NCI-H345 treated with DMSO at 0.1 percent for 48 hours (cell line): ENCODE measurements at regions not wholly inside any gene's neighbourhood (a gene's known extent, or its start where the extent isn't known, plus 50 kb on each side); places are given as distances from the start of the nearest gene placed in this dataset.

Experiments used
- DNase-seq: peaks from one replicate; lab custom pipeline; 2025; ENCODE audit not compliant: unreplicated experiment; lab: John Stamatoyannopoulos, UW

DNA sequence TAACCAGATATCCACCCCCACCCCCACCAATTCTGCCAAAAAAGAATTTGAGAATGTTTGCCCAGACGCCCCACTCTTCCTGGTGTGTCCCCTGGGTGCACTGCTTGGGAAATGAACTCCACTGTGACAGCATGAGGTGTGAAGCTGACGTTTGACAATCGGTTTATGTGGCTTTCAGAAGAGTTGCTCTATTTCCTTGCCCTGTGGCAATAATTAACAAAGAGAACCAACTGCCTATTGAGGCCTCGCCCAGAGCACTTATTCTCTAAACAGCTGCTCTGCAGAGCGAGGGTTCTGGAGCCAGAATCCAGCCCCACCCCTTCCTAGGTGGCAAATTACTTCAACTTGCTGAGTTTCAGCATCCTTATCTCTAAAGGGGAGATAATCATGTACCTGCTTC, 115.8 kb upstream of the SIX3 start:
- peak; percentile 69 for DNase-seq

DNA sequence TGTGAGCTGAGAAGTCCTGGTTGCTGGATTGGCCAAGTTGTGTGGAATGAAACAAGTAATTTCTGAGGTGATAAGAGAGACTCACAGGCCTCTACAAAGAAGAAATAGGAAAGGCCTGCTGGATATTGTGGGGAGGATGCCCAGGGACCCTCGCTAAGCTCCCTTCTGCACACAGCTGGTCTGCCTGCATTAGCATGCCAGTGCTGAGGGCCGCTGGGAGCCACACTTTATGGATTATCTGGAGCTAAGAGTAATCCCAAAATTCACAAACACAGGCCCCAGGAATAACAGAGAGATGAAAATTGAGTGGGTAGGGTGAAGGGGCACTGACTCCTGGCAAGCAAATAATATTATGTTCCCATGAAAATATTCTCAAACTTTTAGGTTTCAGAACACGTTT, 114.9 kb upstream of the SIX3 start:
- DNase-seq, result no peak

GRCh38 chr2:44829771-44830170, 111.7 kb upstream of the SIX3 start:
- DNase-seq, result no peak

DNA sequence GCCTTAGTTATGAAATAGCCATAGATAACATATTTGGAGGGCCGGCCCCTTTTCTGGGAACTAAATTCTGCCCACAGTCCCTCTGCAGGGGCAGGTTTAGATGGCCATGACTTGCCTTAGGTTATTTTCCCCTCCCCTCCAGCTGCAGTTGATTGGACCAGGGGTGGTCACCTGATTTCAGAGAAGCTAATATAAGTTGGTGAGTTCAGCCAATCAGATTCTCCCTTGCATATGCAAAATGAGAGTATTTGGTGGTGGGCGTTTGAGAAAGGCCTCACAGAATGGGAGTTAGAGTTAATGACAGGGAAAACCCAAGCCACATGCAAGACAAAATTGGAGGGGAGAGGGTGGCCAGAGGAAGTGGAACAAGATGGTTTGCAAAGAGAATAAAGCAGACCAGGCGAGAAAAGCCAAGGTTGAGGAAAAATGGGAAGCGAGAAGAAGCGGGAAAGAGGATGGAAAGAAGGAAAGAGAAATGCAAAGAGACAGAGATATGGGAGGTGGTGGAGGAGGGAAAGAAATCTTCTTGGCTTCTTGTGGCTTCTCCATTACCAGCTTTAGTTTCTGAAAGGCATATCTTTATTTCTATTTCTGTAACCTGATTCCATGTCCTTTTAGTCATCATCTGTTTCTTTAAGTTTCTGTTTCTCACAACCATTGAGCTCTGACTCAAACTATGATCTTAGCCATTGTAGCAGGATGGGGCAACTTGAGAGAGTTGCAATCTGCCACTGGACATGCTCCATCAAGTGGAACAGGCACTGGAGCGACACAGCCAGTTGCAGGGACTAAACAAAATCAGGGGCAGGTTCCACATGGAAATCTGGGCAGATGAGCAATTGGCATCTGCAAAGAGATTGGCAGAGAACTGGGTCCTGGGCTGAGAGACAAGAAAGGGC, 108.1 kb upstream of the SIX3 start:
- no peak for DNase-seq

GRCh38 chr2:44834656-44835055, 106.8 kb upstream of the SIX3 start:
- DNase-seq, result no peak

DNA sequence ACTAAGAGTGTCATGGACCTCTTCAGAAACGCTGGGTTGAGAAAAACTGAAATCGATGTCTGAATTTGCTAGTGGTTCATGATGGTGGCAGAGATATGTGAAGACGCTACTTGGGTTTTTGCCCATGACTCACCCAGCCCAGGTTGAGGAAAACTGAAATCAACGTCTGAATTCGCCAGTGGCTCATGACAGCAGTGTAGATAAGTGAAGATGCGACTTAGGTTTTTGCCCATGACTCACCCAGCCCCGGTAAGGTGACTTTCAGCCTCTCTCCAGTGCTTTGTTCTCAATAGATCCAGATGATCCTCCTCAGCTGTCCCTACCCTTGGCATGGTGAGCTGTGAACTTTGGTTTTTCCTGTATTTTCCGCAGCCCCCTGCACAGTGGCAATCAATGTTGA, 105.3 kb upstream of the SIX3 start:
- no peak for DNase-seq

GRCh38 chr2:44836916-44837315, 104.6 kb upstream of the SIX3 start:
- DNase-seq, result no peak

- DNase-seq, result no peak
These were observed 103.2 kb upstream of the SIX3 start for GRCh38 chr2:44838116-44838790.

DNA sequence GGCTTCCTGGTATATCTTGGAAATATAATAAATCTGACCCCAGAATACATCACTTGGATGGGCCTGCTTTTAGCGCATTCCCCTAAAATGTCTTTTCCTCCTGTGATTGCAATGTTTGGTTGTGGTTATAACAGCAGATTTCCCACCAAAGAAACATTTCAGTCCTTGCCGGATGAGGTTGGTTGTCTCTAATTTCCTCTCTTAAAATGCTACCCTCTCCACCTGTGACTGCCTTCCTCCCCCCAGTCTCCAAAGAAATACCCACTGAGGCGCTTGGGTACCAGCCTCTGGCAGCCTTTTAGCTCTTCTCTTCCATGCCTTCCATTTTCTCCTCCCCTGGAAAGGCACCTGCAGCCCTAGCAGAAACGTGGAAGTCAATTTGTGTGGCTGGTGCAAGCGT, 102.1 kb upstream of the SIX3 start:
- DNase-seq, result no peak

DNA sequence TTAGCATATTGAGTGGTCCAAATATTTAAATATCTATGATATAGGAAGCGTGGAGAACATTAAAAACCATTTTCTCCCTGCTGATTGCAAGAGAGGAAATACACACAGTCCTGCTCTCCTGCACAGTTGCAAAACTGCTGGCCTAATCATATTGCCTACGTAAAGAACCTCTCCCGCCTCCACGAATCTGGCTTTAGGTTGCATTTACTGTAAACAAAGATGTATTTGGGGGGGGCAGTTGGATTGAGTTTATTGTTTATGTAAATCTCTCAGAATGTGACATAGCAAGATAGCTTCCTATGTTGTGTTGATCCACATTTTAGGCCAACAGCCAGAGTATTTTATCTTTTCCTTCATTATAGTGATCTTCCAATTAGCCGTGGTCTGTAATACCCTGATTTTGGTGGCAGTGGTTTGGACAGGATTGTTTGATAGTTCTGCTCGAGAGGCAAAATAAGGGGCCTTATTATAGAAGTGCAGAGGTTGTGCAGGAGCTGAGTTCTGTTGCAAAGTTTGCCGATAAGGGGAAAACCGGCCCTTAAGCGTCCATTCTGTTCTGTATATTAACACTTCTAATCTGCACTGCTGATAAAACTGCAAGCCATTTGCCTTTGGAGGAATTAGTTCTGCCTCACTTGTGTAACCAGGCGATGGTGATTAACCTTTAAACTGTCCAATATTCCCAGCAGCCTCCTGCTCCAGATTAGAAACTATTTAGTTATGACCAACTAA, 101.6 kb upstream of the SIX3 start:
- DNase-seq, result no peak

GRCh38 chr2:44840503-44840850, 101.0 kb upstream of the SIX3 start:
- no peak for DNase-seq

GRCh38 chr2:44843086-44843485, 98.4 kb upstream of the SIX3 start:
- no peak for DNase-seq

GRCh38 chr2:44843641-44844310, 97.7 kb upstream of the SIX3 start:
- no peak for DNase-seq

GRCh38 chr2:44844651-44845270, 96.7 kb upstream of the SIX3 start:
- DNase-seq, result no peak

GRCh38 chr2:44848026-44848425, 93.5 kb upstream of the SIX3 start:
- DNase-seq, result no peak

DNA sequence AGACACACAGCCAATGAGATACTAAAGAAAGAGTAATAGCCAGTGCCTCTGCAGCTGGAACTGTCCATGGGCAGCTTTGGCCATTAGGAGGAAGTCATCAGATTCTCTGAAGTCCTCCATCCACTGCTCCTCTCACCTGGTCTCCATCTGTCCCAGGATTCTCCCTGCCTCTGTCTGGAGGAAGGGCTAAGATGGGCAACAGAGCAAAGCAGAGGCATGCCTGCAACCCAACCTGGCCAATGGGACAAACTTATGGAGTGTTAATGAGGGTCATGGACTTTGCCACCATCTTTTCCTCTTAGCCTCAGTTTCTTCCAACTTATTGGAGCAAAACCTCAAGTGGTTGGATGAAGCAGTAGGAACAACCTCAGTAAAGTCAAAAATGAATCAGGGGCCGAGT, 91.5 kb upstream of the SIX3 start:
- DNase-seq, result no peak

DNA sequence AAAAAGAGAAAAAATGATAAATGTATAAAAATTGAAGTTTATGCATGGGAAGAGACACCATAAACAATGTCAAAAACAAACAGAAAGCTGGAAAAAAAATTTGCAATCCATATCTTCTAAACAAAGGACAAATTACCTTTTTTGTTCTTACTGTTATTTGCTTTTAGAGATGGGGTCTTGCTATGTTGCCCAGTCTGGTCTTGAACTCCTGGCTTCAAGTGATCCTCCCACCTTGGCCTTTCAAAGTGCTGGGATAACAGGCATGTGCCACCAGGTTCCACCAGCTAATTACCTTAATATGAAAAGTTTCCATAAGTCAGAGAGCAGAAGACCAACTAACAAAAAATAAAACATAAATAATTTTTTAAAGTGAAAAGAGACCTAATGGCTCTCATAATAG, 90.0 kb upstream of the SIX3 start:
- no peak for DNase-seq

- no peak for DNase-seq
These were observed 88.9 kb upstream of the SIX3 start for GRCh38 chr2:44852594-44852993.

GRCh38 chr2:44859337-44859736, 82.2 kb upstream of the SIX3 start:
- DNase-seq, result no peak

GRCh38 chr2:44866152-44866551, 75.3 kb upstream of the SIX3 start:
- no peak for DNase-seq

- DNase-seq, result no peak
These were observed 71.7 kb upstream of the SIX3 start for GRCh38 chr2:44869761-44870160.
